NCI-H2107 (cell line): ENCODE measurements at regions not wholly inside any gene's neighbourhood (a gene's known extent, or its start where the extent isn't known, plus 50 kb on each side); places are given as distances from the start of the nearest gene placed in this dataset.
"Not testable (repeated sequence)": the region's sequence is repeated elsewhere in the genome, so short reads cannot be mapped to it uniquely, and the experiment has no call there.

ENCODE experiments used
- DNase-seq: peaks from one replicate; lab custom pipeline; 2025; lab: John Stamatoyannopoulos, UW

DNA sequence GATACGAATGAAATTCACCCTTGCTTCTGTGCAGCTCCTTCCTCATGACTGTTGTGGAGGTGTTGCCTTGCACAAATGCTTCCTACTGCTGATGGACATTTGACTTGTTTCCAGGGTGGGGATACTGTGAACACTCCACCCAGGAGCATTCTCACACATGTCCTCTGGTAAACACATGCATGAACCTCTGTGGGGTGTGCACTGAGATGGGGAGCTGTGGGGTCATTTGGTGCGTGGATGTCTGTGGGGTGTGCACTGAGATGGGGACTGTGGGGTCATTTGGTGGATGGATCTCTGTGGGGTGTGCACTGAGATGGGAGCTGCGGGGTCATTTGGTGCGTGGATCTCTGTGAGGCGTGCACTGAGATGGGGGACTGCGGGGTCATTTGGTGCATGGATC lies 72.9 kb upstream of the IRX4 start:
- DNase-seq = no peak

DNA sequence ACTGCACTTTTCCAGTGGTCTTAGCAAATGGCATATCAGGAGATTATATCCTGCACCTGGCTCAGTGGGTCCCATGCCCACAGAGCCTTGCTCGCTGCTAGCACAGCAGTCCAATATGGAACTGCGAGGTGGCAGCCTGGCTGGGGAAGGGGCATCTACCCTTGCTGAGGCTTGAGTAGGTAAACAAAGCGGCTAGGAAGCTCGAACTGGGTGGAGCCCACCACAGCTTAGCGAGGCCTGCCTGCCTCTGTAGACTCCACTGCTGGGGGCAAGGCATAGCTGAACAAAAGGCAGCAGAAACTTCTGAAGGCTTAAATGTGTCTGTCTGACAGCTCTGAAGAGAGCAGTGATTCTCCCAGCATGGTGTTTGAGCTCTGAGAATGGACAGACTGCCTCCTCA lies 71.0 kb upstream of the IRX4 start:
- not testable (repeated sequence) for DNase-seq

DNA sequence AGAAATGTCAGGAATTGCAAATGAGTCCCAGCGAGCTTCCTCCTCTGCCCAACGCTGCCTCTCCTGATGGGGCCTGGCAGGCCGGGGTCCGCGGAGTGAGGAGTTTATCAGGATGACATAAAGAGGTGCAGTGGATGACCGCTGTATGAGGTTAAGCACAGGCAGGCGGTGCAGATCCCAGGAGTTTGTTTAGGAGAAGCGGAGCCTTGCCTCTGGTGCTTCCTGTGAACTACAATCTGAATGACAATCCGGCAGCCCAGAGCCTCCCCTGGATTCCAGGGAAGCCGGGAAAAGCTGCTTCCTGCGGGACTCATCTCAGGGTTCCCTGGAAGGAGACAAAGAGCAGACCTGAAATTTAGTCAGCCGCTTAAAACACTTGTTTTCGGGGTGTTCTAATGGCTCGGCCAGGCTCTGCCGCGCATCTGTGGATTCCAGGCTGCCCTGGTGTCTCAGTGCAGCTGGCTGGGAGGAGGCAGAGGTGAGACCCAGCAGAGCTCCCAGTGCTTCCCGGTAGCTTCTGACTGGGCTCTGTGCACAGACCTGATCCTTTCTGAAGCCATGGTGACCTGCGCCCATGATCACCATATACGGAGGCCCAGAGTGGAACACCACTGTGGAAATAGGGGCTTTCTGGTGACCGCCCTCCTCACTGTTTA lies 69.8 kb upstream of the IRX4 start:
- no peak for DNase-seq

DNA sequence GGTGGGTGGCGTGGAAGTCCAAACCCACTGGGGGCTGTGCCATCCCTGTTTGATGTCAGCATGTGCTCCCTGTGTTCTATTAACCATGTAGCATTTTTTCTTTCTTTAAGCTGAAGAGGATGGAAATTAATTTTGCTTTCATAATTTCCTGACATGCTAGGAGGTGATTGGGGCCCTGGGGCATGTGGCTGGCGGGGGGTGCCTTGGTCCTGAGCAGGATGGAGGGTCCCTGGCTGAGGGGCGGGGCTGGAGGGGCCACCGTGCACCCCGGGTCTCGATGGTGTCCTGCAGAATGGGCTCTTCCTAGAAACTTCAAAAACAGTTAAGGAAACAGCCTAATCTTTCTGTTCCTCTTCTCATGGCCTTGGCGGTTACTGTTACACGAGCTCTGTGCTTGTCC lies 69.3 kb upstream of the IRX4 start:
- no peak for DNase-seq

DNA sequence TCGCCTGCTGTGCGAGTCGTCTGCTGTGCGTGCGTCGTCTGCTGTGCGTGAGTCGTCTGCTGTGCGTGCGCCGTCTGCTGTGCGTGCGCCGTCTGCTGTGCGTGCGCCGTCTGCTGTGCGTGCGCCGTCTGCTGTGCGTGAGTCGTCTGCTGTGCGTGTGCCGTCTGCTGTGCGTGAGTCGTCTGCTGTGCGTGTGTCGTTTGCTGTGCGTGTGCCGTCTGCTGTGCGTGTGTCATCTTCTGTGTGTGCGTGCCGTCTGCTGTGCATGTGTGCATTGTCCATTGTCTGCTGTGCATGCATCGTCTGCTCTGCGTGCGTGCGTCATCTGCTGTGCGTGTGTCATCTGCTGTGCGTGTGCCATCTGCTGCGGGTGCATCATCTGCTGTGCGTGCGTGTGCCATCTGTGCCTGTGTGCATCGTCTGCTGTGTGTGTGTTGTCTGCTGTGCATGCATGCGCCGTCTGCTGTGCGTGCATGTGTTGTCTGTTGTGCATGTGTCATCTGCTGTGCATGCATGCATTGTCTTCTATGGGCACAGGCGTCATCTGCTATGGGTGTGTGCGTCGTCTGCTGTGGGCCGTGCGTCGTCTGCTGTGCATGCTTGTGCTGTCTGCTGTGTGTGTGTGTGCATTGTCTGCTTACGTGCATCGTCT lies 68.6 kb upstream of the IRX4 start:
- no peak for DNase-seq

DNA sequence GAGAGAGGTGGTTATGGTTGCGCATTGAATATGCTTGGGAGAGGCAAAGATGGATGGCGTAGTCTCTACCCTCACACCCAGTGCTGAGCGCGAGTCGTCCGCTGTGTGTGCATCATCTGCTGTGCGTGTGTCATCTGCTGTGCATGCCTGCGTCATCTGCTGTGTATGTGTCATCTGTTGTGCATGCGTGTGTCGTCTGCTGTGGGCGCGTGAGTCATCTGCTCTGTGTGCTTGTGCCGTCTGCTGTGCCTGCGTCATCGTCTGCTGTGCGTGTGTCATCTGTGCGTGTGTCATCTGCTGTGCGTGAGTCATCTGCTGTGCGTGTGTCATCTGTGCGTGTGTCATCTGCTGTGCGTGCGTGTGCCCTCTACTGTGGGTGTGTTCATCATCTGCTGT lies 68.0 kb upstream of the IRX4 start:
- no peak for DNase-seq

DNA sequence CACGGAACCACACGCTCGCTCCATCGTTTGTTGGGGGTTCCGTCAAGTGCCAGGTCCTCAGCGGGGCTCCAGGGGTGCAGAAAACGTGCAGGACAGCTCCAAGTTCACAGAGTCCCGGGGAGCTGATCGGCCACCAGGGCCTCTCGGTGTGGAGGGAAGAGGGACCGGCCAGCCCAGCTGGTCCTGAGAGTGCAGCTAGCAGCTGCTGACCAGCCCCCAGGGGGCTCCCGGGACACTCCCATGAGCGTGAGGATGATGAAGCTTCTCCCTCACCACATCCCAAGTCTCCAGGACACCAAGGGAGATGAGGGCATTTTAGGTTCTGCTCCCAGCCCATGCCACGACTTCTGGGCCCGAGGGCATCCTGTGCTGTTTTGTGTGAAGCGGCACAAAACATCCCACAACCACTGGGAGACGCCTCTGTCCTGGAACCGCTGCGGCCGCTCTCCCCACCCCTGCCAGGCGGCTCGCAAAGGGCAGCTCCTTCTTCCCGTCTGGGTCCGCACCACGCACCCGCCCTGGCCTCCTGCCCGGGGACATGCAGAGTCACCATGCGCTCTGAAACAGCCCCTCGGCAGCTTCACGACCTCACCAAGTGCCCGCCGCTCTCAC lies 67.5 kb upstream of the IRX4 start:
- no peak for DNase-seq

DNA sequence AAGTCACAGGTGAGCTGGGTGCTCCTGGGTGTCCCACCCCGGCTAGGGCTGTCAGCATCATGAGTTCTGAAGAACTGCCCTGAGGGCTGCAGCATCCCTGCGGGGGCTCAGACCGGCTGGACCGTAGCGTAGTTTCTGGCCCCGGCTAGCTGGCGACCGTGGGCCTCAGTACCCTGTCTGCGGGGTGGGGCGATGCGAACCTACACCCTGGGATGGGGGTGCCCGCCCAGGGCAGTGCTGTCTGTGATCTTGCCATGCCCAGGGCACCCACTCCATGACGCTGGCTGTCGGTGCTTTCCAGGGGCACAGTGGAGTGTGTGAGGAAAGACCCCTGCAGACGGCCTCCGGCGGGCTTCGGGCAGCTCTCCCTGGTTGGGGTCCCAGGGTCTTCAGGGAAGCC lies 66.5 kb upstream of the IRX4 start:
- no peak for DNase-seq

DNA sequence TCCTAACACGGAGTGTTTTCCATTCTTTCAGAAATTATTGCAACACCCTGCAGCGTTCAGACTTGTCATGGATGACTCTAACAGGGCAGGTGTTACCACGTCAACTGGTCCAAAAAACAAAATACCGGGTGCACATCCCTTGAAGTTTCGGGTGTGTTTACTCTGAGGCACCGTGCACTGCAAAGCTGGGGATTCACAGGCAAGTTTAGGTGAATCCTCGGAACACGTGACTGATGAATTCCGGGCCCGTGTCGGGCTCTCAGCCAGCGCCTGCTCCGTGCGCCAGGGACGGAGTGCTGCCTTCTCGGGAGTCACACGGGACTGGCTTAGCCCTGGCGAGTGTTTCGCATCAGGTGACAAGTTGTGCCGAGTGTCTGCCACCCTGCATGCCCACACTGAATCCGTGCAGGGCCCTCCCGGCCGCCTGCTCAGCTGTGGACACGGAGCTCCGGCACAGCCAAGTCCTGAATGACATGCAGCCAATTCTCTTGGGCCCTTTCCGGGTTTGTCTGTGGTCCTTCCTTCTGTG lies 66.0 kb upstream of the IRX4 start:
- no peak for DNase-seq

DNA sequence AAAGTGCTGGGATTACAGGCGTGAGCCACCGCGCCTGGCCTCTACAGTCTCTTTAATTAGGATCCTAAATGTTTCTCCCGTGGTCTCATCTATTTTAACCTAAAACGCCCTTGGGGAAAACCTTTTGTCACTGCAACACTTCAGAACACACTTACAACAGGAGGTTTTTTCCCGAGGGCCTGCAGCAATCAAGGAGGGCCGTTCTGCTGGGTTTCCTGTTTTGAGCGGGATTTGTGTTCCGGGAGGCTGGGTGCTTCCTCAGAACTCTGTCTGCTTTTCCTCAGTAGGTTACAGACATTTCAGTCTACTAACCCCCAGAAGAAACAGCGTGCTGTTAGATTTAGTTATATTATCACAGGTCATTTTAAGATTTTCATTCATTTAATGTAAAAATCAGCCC lies 65.4 kb upstream of the IRX4 start:
- peak; percentile 54 for DNase-seq

DNA sequence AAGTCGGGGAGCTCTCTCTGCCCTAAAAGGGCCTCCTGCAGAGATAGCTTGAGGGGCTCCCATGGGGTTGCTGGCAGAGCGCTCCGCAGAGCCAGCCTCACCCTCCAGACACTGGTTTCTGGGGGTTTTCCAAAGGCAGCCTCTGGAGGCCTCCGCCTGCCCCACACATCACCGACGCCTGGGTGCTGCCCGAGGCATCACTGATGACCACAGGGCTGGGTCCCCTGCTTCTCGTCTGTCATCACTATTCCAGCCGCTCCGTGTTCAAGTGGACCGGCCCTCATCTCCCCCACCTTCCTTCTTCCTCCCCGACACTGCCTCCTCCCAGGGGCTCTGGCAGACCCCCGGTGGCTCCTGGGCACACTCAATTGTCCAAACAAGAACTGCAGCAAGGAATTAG lies 64.1 kb upstream of the IRX4 start:
- DNase-seq = no peak

DNA sequence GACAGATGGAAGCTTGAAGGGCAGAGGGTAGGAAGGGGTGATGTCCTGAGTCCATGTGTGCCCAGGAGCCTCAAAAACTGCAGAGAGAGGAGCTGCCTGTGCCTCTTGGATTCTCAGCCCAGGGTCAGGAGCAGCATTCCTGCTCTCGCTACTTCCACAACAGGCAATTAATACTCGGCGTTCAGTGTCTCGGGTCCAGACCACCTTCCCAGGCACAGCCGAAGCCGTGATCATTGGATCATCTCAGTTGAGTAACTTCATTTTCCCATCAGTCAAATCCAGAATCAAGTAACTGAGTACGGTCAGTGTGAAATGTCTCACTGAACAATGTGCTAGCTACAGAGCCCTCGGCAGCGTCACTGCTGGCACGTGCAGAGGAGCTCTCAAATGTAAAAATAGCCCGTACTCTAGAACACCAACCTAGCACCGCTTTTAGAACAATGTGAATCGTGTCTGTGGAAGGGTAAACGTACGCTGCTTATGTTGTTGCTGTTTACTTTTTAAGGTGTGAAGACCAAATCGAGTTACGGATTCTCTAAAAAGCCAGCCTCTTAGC lies 63.5 kb upstream of the IRX4 start:
- no peak for DNase-seq

DNA sequence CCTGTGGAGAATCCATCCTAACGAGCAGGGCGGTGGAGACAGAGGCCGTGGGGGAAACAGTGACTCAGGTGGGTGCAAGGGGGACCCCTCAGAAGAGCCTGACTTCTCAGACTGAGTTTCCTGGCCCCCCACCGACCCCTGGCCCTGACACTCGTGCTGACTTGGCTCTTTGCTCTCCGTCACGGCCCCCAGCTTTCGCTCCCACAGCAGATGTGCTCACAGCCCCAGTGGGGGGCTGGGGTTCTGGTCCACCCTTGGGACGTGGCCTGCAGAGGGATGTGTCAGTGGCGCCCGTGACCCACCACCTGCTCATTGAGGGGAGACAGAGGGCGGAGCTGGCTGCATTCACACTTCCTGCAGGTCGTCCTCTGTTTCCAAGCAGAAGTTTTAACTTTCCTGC lies 62.9 kb upstream of the IRX4 start:
- no peak for DNase-seq

DNA sequence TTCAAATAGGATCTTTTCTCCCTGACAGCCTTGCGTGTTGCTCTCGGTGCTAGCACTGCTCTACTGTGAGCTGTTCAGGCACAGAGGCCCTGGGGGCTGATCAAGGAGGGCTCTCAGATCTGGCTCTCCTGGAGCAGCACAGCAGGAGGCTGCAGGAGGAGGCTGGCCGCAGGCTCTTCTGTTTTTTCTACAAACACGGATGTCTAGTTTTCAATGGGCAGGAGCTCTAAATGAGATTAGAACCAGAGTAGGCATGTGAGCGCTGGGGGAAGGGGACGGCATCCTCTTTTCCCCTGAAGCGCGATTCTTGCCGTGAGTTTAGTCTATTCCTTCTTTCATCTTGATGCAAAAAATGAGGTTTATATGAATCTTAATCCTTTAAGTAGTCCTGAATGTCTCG lies 61.7 kb upstream of the IRX4 start:
- no peak for DNase-seq

DNA sequence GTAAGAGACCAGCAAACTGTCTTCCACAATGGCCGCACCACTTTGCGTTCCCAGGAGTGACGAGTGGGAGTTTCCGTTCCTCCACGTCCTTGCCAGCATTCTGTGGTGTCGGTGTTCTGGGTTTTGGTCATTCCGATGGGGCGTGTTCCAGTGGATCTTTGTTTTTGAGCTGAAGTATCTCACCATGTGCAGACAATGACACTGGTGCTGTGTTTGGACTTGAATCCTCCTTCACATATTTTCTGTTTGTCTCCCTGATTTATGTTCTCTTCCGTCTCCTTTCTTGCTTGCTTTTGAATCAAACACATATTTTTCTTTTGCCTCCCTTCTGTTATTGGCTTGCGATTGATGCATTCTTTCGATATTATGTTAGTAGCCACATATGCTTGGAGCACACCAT lies 60.8 kb upstream of the IRX4 start:
- DNase-seq = no peak

DNA sequence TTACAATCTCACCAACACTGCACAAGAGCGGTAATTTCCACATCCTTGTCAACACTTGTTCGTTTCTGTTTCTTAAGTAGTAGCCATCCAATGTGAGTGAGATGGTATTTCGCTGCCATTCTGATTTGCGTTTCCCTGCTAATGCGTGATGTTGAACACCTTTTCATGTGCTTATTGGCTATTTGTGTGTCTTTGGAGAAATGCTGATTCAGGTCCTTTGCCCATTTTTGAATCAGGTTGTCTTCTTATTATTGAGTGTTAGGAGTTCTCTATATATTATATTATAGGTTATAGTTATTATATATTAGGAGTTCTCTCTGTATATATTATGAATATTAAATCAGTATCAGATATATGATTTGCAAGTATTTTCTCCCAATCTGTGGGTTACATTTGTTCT lies 59.9 kb upstream of the IRX4 start:
- DNase-seq = no peak

DNA sequence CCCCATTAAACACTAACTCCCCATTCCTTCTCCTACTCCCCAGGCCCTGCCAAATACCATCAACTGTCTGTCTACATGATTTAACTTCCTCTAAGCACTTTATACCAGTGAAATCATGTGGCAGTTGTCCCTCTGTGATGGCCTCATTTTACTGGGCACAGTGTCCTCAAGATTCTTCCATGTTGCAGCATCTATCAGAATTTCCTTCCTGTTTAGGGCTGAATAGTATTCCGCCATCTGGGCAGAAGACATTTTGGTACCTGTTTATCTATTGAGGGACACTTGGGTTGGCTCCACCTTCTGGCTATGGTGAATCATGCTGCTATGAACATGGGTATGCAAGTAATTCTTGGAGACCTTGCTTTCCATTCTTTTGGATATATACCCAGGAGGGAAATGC lies 59.4 kb upstream of the IRX4 start:
- DNase-seq = no peak

DNA sequence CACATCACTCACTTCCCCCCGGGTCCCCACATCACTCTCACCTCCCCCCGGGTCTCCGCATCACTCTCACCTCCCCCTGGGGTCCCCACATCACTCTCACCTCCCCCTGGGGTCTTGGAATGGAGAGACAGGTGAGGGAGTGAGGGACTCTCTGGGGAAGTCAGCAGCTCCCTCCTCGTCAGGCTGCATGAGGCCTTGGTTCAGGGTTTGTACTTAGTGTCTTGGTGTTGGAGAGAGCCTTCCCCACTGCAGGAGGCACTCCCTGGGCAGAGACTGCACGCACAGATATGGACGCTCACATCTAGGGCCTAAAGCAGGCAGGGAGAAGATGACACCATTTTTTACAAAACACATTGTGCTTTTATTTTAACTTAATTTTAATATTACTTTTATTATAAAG lies 56.5 kb upstream of the IRX4 start:
- DNase-seq = no peak

DNA sequence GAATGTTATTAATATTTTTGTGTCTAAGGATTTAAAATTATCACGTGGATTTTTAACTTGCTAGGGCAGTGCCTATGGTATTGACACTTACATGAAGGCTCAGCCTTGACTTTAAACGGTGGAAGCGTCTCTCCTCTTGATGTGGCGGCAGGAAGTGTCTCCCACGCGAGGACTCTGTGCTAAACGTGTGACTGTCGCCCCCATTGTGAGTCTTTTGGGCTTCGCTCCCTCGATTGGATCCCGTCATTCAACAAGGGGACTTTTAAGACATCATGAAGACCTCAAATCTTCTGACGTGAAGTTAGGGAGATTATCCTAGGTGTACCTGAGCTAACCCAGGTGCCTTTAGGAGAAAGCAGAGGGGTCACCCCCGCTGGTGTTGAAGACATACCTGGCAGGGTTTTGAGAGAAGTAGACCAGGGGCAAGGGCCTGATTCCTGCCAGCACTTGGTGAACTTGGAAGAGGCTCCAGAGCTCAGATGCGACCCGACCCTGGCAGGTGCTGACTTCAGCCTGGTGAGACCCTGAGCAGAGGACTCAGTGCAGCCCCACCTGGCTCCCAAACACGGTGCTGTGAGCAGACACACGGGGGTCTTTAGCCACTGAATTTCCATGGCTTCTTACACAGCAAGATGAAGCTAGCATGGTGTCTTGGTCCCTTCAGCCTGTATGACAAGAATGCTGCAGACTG lies 55.7 kb upstream of the IRX4 start:
- DNase-seq = no peak

DNA sequence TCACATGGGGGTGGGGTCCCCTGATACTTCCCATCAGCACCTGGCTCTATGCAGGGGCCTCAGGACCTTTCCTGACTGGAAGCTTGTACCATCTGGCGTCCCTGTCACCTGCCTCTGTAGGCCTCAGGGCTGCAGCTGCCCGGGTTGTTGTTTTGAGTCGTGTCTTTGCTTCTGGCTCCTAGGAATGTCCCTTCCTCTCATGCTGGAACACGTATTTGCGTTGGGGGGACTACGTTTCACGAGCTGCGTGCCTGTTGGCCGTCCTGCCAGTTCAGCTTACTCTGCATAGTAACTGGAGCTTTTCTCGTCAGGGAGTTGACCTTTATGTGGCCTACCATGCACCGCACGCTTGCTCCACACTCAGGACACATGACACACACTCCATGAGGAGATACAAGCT lies 54.9 kb upstream of the IRX4 start:
- DNase-seq = no peak

DNA sequence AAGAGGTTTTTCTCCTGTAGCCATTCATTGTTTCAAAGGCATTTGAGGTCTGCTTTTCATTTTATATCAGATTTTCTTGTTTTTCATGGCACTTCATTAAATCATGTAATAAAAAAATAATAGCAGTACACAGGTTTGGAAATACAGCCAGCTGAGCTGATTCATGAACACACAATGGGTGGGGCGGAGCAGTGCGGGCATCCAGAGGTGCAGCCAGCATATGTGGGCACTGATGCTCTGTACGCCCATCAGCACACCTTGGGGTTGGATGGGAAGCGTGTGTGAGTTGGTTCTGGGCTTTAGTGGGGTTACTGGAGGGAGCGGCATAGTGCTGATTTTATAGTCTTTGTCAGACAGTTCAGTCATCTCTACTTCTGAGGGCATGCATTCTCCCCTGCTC lies 54.2 kb upstream of the IRX4 start:
- no peak for DNase-seq

DNA sequence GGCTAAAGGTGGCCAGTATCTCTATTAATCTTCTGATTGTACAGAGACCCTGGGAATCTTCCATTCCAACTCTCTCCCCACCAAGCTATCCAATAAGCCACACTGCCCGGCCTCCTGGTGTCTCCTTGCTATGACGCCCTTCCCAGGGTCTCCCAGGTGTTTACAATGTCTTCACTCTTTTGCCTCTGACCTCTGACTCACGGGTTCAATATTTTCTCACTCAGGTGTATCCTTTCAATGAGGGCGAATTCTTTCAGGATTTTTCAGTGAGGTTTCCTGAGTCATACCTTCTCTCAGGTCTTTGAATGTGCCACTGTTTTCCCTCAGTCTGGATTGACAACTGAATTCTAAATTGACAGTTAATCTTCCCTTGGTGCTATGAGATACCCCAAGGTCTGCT lies 53.7 kb upstream of the IRX4 start:
- DNase-seq = no peak
